ENCODE measurements at regions not wholly inside any gene's neighbourhood (a gene's known extent, or its start where the extent isn't known, plus 50 kb on each side); places are given as distances from the start of the nearest gene placed in this dataset.

DNA sequence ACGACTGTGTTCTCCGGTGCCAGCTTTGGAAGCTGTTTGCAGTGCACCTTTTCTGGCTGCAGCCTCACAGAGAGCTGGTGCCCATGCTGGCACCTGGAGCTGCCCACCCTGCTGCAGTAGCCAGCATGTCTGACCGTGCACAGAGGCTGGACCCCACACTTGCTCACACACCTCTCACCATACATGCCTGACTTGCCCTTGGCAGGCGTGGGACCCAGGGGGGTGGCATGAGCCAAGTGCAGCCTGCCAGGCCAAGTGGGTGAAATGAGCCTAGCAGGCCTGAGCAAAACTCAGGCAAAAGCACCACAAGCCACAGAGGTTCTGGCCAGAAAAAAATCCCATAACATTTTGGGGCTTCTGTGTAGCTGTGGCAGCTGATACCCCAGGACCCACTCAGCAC is 258.8 kb downstream of the XPNPEP1 start:
- TF ChIP-seq, protein P1, sequence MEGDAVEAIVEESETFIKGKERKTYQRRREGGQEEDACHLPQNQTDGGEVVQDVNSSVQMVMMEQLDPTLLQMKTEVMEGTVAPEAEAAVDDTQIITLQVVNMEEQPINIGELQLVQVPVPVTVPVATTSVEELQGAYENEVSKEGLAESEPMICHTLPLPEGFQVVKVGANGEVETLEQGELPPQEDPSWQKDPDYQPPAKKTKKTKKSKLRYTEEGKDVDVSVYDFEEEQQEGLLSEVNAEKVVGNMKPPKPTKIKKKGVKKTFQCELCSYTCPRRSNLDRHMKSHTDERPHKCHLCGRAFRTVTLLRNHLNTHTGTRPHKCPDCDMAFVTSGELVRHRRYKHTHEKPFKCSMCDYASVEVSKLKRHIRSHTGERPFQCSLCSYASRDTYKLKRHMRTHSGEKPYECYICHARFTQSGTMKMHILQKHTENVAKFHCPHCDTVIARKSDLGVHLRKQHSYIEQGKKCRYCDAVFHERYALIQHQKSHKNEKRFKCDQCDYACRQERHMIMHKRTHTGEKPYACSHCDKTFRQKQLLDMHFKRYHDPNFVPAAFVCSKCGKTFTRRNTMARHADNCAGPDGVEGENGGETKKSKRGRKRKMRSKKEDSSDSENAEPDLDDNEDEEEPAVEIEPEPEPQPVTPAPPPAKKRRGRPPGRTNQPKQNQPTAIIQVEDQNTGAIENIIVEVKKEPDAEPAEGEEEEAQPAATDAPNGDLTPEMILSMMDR (IDR thresholded peaks at IDR 0.05), result no peak
- TF ChIP-seq EZH2 (IDR thresholded peaks at IDR 0.05; ENCODE audit: borderline replicate concordance, insufficient read depth, low read depth, low read length, poor library complexity, severe bottlenecking), result no peak

Measured in B cell (primary cell).